ENCODE measurements at regions not wholly inside any gene's neighbourhood (a gene's known extent, or its start where the extent isn't known, plus 50 kb on each side); places are given as distances from the start of the nearest gene placed in this dataset.

DNA sequence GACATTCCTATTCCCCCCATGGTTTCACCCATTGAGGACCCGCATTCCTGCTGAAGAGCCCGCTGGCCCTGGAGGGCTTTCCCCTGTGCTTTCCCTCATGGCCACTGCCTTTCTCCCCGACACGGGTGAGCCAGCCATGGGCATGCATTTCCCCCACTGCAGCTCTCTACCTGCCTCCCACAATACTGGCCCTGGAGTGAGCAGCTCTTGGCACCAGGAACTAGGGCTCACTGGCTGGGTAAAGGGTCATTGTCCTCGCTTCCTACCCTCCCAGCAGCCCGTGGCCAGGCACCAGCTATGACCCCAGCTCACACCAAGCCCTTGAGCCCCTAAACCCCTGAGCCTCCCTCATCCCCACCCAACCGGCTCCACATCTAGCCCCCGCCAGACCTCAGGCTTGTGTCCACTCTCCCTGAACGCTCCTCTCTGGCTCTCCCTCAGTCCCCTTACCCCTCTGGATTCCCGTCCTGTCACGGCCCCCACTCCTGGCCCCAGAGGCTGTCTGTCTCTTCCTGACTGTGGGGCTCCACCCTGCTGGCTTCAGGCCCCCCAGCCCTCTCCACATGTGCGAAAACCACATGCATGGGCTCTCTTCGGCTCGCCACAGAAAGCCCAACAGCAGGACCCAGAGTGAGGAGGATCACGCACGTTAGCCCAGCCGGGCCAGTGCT, 199.8 kb downstream of the ZFP36L2 start:
- TF ChIP-seq, protein P1, sequence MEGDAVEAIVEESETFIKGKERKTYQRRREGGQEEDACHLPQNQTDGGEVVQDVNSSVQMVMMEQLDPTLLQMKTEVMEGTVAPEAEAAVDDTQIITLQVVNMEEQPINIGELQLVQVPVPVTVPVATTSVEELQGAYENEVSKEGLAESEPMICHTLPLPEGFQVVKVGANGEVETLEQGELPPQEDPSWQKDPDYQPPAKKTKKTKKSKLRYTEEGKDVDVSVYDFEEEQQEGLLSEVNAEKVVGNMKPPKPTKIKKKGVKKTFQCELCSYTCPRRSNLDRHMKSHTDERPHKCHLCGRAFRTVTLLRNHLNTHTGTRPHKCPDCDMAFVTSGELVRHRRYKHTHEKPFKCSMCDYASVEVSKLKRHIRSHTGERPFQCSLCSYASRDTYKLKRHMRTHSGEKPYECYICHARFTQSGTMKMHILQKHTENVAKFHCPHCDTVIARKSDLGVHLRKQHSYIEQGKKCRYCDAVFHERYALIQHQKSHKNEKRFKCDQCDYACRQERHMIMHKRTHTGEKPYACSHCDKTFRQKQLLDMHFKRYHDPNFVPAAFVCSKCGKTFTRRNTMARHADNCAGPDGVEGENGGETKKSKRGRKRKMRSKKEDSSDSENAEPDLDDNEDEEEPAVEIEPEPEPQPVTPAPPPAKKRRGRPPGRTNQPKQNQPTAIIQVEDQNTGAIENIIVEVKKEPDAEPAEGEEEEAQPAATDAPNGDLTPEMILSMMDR (IDR thresholded peaks at IDR 0.05; ENCODE audit: insufficient read depth, missing control alignments), result no peak
- no peak for DNase-seq (ENCODE audit: insufficient read length, low spot score)
- no peak for FAIRE-seq

DNA sequence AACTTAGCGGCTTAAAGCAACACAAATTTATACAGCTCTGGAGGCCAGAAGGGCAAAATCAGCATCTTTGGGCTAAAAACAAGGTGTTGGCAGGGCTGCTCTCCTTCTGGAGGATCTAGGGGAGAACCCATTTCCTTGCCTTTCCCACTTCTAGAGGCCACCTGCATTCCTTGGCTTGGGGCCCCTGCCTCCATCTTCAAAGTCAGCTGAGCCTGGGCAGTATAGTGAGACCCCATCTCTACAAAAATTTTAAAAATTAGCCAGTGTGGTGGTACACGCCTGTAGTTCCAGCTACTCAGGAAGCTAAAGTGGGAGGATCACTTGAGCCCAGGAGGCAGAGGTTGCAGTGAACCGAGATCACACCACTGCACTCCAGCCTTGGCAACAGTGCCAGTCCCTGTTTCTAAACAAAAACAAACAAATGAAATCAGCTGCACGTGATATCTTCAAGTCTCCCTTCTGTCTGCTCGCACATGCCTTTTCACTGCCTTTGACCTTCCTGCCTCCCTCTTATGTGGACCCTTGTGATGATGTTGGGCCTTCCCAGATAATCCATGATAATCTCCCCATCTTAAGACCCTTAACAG, 200.6 kb downstream of the ZFP36L2 start:
- TF ChIP-seq, protein P1 (IDR thresholded peaks at IDR 0.05; ENCODE audit: insufficient read depth, missing control alignments), result no peak
- DNase-seq (ENCODE audit: insufficient read length, low spot score) (no peak), FAIRE-seq (no peak)

DNA sequence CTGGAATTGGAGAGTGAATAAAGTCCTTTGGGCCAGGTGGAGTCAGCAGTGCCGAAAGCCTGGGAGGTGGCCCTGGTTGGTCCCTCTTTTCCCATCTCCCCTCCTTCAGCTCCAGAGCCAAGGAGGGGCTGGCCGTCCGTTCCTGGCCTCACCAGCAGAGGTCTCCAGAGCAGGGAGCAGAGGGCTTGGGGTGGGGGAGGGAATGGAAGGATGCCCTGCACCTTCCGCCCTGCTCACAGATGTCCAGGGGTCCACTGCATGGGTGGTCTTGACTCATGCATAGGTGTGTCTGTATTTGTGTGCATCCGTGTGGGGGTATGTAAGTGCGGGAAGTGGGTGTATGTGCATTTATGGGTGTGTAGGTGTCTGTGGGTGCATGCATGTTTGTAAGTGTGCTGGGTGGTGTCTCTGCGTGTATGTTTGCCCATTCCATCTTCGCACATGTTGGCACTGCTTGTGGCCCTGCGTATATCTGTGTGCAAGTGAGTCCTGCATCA, 201.8 kb downstream of the ZFP36L2 start:
- DNase-seq (ENCODE audit: insufficient read length, low spot score) (peak; percentile 50), FAIRE-seq (no peak)
- TF ChIP-seq, protein P1 (IDR thresholded peaks at IDR 0.05; ENCODE audit: insufficient read depth, missing control alignments), result peak; percentile 46

DNA sequence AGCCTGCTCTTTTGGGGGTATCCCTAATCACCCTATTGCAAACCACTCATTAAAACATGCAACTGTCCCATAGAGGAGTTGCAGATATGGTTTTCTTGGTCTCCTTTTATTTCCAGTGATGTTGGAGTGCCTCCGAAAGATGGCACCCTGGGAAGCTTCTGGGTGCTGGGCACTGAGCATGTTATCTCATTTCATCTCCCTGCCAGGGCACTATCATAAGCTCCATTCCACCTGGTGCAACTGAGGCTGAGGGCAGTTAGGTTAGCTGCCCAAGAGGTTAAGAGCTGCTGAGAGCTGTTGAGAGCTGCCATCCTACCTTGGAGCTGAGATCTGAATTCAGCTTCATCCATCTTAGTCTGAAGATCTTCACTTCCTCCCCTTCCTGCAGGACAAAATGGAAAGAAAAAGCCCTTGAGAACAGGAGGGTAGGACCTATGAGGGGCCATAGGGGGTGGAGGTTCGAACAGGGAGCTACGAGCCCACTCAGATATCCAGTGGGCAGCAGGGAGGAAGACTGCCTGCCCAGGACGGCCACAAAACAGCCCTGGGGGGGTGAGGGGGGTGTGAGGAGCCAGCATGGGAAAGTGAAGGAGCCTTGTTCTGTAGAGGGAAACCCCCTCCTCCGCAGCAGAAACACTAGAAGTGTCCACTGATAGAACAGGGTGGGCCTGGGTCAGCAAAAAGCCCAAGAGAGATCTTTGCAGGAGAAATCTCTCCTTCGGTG, 202.5 kb downstream of the ZFP36L2 start:
- TF ChIP-seq, protein P1 (IDR thresholded peaks at IDR 0.05; ENCODE audit: insufficient read depth, missing control alignments), result no peak
- FAIRE-seq (no peak), DNase-seq (ENCODE audit: insufficient read length, low spot score) (no peak)

DNA sequence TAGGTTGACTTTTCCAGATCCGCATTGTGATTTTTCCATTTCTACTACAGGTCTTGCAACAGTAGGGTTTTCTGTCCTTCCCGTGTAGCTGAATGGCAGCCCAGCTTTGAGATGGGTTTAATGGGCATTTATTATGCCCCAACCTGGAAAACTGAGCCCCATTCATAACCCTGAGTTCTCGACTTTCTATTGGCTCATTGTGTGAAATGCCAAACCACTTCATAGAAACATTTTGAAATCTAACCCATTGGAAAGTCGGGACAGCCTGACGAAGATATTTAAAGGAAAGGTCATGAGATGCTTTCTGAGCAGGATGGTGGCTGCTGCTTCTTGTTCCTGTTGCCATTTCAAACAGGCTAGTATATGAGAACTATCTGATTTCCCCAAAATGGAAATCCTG, 203.5 kb downstream of the ZFP36L2 start:
- DNase-seq (ENCODE audit: insufficient read length, low spot score), result no peak
- TF ChIP-seq, protein P1 (IDR thresholded peaks at IDR 0.05; ENCODE audit: insufficient read depth, missing control alignments), result no peak
- no peak for FAIRE-seq

DNA sequence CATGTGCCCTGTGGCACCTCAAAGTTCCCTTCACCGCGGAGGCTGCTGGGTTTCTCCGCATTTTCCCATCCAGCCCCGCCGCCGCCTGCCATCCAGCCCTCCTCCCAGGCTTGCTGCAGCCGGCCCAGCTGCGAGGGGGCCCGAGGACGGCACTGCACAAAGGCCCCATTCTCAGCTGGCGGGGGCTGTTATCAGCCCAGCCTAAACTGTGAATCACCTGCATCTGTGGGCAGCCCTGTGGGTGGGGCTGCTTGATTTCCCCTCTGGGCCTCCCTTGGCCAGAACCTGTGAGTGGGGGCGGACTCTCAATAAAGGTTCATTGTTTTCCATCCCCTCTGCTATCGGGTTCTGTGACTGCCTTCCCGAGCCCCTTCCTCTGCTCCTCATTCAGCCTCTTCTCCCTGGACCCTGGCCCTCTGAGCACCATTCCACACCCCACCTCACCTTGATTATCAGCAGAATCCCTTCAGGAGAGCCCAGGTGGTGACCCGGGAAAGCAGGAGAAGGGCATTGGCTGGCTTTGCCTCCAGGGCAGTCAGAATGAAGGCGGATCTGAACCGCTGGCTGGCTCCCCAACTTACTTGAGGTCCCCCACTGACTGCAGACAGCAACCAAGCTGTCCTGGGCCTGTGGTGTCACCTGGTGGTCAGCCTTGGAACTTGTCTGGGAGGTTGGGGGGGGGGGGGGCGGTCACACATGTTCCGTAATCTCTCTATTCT, 204.5 kb downstream of the ZFP36L2 start:
- TF ChIP-seq, protein P1 (IDR thresholded peaks at IDR 0.05; ENCODE audit: insufficient read depth, missing control alignments), result no peak
- DNase-seq (ENCODE audit: insufficient read length, low spot score) (no peak), FAIRE-seq (no peak)
